Suprapubic skin (tissue), 4 donors: ENCODE measurements at regions not wholly inside any gene's neighbourhood (a gene's known extent, or its start where the extent isn't known, plus 50 kb on each side); places are given as distances from the start of the nearest gene placed in this dataset.

Experiments used
- CTCF ChIP-seq, 2 donors: fragments of 200-600 bp in 1 of 2; fragments of 450-650 bp in 1 of 2; sonication (generic) in 1 of 2; IDR thresholded peaks; one replicate each; pipeline ENCODE4 v1.5.1; 2016 to 2019; ENCODE audit warnings: antibody characterized with exemption in 2 of 2, mild to moderate bottlenecking in 1 of 2, moderate library complexity in 1 of 2
- POLR2A ChIP-seq, 2 donors: fragments of 450-650 bp; IDR thresholded peaks; one replicate each; pipeline ENCODE4 v1.6.1; 2017; ENCODE audit warnings: antibody characterized with exemption in 2 of 2, mild to moderate bottlenecking in 2 of 2, moderate library complexity in 2 of 2
- POLR2AphosphoS5 ChIP-seq, 3 donors: sonication (generic); formaldehyde crosslinking; IDR thresholded peaks; one replicate each; pipeline ENCODE4 v1.6.1; 2017; ENCODE audit warnings: antibody characterized with exemption in 3 of 3

GRCh38 chr12:61137677-61138414 is 1122.4 kb upstream of the USP15 start:
- TF ChIP-seq CTCF (IDR thresholded peaks at IDR 0.05): no peak
- no peak for TF ChIP-seq POLR2AphosphoS5 (IDR thresholded peaks at IDR 0.05)
- no peak for TF ChIP-seq POLR2A (IDR thresholded peaks at IDR 0.05)
